OCI-LY7 (cell line): ENCODE measurements at regions not wholly inside any gene's neighbourhood (a gene's known extent, or its start where the extent isn't known, plus 50 kb on each side); places are given as distances from the start of the nearest gene placed in this dataset.

Experiments used
- BruUV-seq: library from RNA; stranded (reverse); fragments of 400-500 nt; replicated peaks from 2 replicates; lab custom pipeline; 2021; lab: Mats Ljungman, UMichigan
- CTCF ChIA-PET: fragments of 300-600 bp; sonication (Branson Sonifier 250); formaldehyde crosslinking; loops from one replicate; lab custom pipeline; 2022; ENCODE audit warnings: antibody characterized with exemption; ENCODE audit not compliant: unreplicated experiment; lab: Charles Lee
- POLR2A ChIA-PET: fragments of 300-600 bp; sonication (Branson Sonifier 250); formaldehyde crosslinking; loops from one replicate; lab custom pipeline; 2022; ENCODE audit warnings: antibody characterized with exemption; lab: Charles Lee
- DNase-seq: peaks from one replicate; pipeline ENCODE4 v3.0.0-alpha.2; 2015; ENCODE audit warnings: low spot score
- H2AFZ ChIP-seq: fragments of 200-600 bp; sonication (generic), shearing (Covaris generic); 2 replicates; pipeline ENCODE4 v1.6.1; 2014; ENCODE audit warnings: mild to moderate bottlenecking, antibody characterized with exemption, low read length, moderate library complexity
- H3K27ac ChIP-seq: fragments of 200-600 bp; sonication (generic); 2 replicates; pipeline ENCODE4 v1.5.1; 2014; ENCODE audit warnings: mixed run types, low read depth, mild to moderate bottlenecking, moderate library complexity, low read length, inconsistent platforms; ENCODE audit not compliant: poor library complexity, severe bottlenecking
- H3K36me3 ChIP-seq: fragments of 200-600 bp; sonication (generic); 2 replicates; pipeline ENCODE4 v1.6.1; 2014; ENCODE audit warnings: mild to moderate bottlenecking, antibody characterized with exemption, low read length, moderate library complexity, mixed read lengths; ENCODE audit not compliant: insufficient read depth
- H3K4me1 ChIP-seq: fragments of 200-600 bp; sonication (generic); 2 replicates; pipeline ENCODE4 v1.5.1; 2014; ENCODE audit warnings: mild to moderate bottlenecking, low read length; ENCODE audit not compliant: insufficient read depth, poor library complexity, severe bottlenecking
- H3K4me2 ChIP-seq: fragments of 200-600 bp; sonication (generic); 2 replicates; pipeline ENCODE4 v1.6.1; 2014; ENCODE audit warnings: mild to moderate bottlenecking, low read length
- H3K4me3 ChIP-seq: fragments of 200-600 bp; sonication (generic); 2 replicates; pipeline ENCODE4 v1.5.1; 2014; ENCODE audit warnings: mild to moderate bottlenecking, low read depth, low read length; ENCODE audit not compliant: poor library complexity, severe bottlenecking
- H3K79me2 ChIP-seq: fragments of 200-600 bp; sonication (generic); 2 replicates; pipeline ENCODE4 v1.6.1; 2016; ENCODE audit warnings: low read depth, mild to moderate bottlenecking, low read length, moderate library complexity, mixed read lengths; ENCODE audit not compliant: insufficient read depth
- H3K9me2 ChIP-seq: fragments of 200-600 bp; sonication (generic); 2 replicates; pipeline ENCODE4 v1.6.1; 2016; ENCODE audit warnings: mild to moderate bottlenecking, low read length, mixed read lengths; ENCODE audit not compliant: insufficient read depth
- H3K9me3 ChIP-seq: fragments of 200-600 bp; sonication (generic); 2 replicates; pipeline ENCODE4 v1.6.1; 2014; ENCODE audit warnings: mild to moderate bottlenecking, mixed run types, low read length, mixed read lengths
- H4K20me1 ChIP-seq: fragments of 200-600 bp; sonication (generic); 2 replicates; pipeline ENCODE4 v1.6.1; 2014; ENCODE audit warnings: mild to moderate bottlenecking, antibody characterized with exemption, low read length, moderate library complexity, mixed read lengths; ENCODE audit not compliant: insufficient read depth
- EZH2phosphoT487 ChIP-seq: fragments of 200-600 bp; sonication (generic); IDR thresholded peaks from 2 replicates; pipeline ENCODE4 v1.6.1; 2018; ENCODE audit warnings: low read depth, borderline replicate concordance, mild to moderate bottlenecking, mixed run types, antibody characterized with exemption, low read length, moderate library complexity, mixed read lengths
- intact Hi-C: fragments of 100-400 bp; cut with micrococcal nuclease; formaldehyde crosslinking; loops from one replicate; pipeline ENCODE4 v1.10.0; 2022; ENCODE audit not compliant: unreplicated experiment
- TF ChIP-seq, protein P1 (sequence below): fragments of 200-600 bp; sonication (generic); conservative IDR thresholded peaks from 2 replicates; pipeline ENCODE4 v1.5.1; 2014; ENCODE audit warnings: mild to moderate bottlenecking, antibody characterized with exemption, low read length, moderate library complexity, mixed read lengths

- ChIA-PET CTCF (no interaction called here), POLR2A (no interaction called here)
- intact Hi-C loops: no loop called here
- H2AFZ ChIP-seq: no peak overlapping the region
- no peaks in the 10 kb centered on the region for H3K4me1 ChIP-seq
- BruUV-seq: no TSS peak
- no peaks in the 10 kb centered on the region for H3K36me3 ChIP-seq
- no peak overlapping the region for H3K4me2 ChIP-seq
- H4K20me1 ChIP-seq: no peaks in the 10 kb centered on the region
- H3K27ac ChIP-seq: no peak overlapping the region
- DNase-seq: no peak
- H3K79me2 ChIP-seq: no peaks in the 10 kb centered on the region
- H3K9me2 ChIP-seq: no peaks in the 10 kb centered on the region
- no peaks in the 10 kb centered on the region for H3K9me3 ChIP-seq
- TF ChIP-seq EZH2phosphoT487: no peak
- TF ChIP-seq, protein P1, sequence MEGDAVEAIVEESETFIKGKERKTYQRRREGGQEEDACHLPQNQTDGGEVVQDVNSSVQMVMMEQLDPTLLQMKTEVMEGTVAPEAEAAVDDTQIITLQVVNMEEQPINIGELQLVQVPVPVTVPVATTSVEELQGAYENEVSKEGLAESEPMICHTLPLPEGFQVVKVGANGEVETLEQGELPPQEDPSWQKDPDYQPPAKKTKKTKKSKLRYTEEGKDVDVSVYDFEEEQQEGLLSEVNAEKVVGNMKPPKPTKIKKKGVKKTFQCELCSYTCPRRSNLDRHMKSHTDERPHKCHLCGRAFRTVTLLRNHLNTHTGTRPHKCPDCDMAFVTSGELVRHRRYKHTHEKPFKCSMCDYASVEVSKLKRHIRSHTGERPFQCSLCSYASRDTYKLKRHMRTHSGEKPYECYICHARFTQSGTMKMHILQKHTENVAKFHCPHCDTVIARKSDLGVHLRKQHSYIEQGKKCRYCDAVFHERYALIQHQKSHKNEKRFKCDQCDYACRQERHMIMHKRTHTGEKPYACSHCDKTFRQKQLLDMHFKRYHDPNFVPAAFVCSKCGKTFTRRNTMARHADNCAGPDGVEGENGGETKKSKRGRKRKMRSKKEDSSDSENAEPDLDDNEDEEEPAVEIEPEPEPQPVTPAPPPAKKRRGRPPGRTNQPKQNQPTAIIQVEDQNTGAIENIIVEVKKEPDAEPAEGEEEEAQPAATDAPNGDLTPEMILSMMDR: no peak
- H3K4me3 ChIP-seq: no peak overlapping the region
These were observed 150.0 kb downstream of the RAP2A start for GRCh38 chr13:97583907-97584497.

- Histone ChIP-seq H3K79me2 (no peaks in the 10 kb centered on the region), H3K9me3 (no peaks in the 10 kb centered on the region), H4K20me1 (no peaks in the 10 kb centered on the region), H2AFZ (no peak overlapping the region), H3K27ac (no peak overlapping the region), H3K4me1 (no peaks in the 10 kb centered on the region), H3K9me2 (no peaks in the 10 kb centered on the region), H3K4me3 (no peak overlapping the region), H3K36me3 (no peaks in the 10 kb centered on the region), H3K4me2 (no peak overlapping the region)
- DNase-seq: no peak
- CTCF ChIA-PET: no interaction called here
- TF ChIP-seq, protein P1: no peak
- no peak for TF ChIP-seq EZH2phosphoT487
- no TSS peak for BruUV-seq
- POLR2A ChIA-PET: no interaction called here
- intact Hi-C loops: no loop called here
These were observed 153.0 kb downstream of the RAP2A start for GRCh38 chr13:97586941-97587340.

DNA sequence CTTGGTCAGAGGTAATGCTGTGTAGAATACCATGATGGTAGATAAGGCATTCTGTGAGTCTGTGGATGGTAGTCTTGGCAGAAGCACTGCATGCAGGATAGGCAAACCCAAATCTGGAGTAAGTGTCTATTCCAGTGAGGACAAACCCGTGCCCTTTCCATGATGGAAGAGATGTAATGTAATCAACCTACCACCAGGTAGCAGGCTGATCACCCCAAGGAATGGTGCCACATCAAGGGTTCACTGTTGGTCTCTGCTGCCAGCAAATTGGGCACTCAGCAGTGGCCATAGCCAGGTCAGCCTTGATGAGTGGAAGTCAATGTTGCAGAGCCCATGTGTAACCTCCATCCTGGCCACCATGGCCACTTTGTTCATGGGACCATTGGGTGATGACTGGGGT lies 155.0 kb downstream of the RAP2A start:
- intact Hi-C loops: no loop called here
- Histone ChIP-seq H3K9me3 (no peaks in the 10 kb centered on the region), H2AFZ (no peak overlapping the region), H4K20me1 (no peaks in the 10 kb centered on the region), H3K4me1 (no peaks in the 10 kb centered on the region), H3K36me3 (no peaks in the 10 kb centered on the region), H3K27ac (no peak overlapping the region), H3K9me2 (no peaks in the 10 kb centered on the region), H3K79me2 (no peaks in the 10 kb centered on the region), H3K4me3 (no peak overlapping the region), H3K4me2 (no peak overlapping the region)
- DNase-seq: no peak
- ChIA-PET CTCF (no interaction called here), POLR2A (no interaction called here)
- no TSS peak for BruUV-seq
- no peak for TF ChIP-seq EZH2phosphoT487
- TF ChIP-seq, protein P1: no peak
